Esophagus squamous epithelium (tissue), 4 donors: ENCODE measurements at regions not wholly inside any gene's neighbourhood (a gene's known extent, or its start where the extent isn't known, plus 50 kb on each side); places are given as distances from the start of the nearest gene placed in this dataset.

Experiments
- POLR2A ChIP-seq, 4 donors: fragments of 450-650 bp; IDR thresholded peaks; one replicate each; pipeline ENCODE4 v1.6.1; 2017; ENCODE audit warnings: antibody characterized with exemption in 4 of 4, mild to moderate bottlenecking in 4 of 4, moderate library complexity in 3 of 4
- TF ChIP-seq, protein P1 (sequence below), 6 experiments: fragments of 450-650 bp in 4 of 6; fragments of 200-600 bp in 2 of 6; sonication (generic) in 2 of 6; IDR thresholded peaks; one replicate each; pipeline ENCODE4 v1.5.1; 2016 to 2019; ENCODE audit warnings: antibody characterized with exemption in 6 of 6, mild to moderate bottlenecking in 4 of 6, moderate library complexity in 4 of 6

DNA sequence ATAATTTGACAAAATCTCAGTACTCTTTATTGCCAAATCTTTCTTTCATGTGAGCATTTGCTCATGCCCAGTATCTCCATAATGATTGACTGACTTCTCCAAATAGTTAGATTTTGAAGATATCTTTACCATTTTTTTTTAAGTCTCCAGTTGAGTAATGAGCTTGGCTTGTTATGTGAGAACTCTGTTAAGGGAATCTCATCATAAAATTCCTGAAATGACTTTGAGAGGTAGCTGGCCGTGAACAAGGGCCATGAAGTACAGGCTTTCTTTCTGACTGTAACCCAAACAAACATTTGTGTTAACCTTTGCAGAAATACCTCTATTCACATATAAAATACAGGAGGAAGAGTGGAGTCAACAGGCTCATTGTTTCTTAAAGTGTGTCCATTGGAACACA is 449.7 kb downstream of the IRS2 start:
- TF ChIP-seq, protein P1, sequence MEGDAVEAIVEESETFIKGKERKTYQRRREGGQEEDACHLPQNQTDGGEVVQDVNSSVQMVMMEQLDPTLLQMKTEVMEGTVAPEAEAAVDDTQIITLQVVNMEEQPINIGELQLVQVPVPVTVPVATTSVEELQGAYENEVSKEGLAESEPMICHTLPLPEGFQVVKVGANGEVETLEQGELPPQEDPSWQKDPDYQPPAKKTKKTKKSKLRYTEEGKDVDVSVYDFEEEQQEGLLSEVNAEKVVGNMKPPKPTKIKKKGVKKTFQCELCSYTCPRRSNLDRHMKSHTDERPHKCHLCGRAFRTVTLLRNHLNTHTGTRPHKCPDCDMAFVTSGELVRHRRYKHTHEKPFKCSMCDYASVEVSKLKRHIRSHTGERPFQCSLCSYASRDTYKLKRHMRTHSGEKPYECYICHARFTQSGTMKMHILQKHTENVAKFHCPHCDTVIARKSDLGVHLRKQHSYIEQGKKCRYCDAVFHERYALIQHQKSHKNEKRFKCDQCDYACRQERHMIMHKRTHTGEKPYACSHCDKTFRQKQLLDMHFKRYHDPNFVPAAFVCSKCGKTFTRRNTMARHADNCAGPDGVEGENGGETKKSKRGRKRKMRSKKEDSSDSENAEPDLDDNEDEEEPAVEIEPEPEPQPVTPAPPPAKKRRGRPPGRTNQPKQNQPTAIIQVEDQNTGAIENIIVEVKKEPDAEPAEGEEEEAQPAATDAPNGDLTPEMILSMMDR (IDR thresholded peaks at IDR 0.05), result no peak
- TF ChIP-seq POLR2A (IDR thresholded peaks at IDR 0.05), result no peak
